Activated CD4-positive, alpha-beta T cell treated with anti-CD3 and anti-CD28 coated beads, Interleukin-2, amount 10 ng/mL, durations not matched to agents 24 days and 14 days (primary cell): ENCODE measurements at regions not wholly inside any gene's neighbourhood (a gene's known extent, or its start where the extent isn't known, plus 50 kb on each side); places are given as distances from the start of the nearest gene placed in this dataset.

Experiments used
- DNase-seq: peaks from one replicate; pipeline ENCODE4 v3.0.0; 2022
- H3K27ac Mint-ChIP-seq: one replicate; pipeline ENCODE4 v1.8.0; 2022; ENCODE audit warnings: mild to moderate bottlenecking, mixed read lengths
- H3K27me3 Mint-ChIP-seq: one replicate; pipeline ENCODE4 v1.8.0; 2022; ENCODE audit warnings: mixed read lengths
- H3K36me3 Mint-ChIP-seq: one replicate; pipeline ENCODE4 v1.8.0; 2022; ENCODE audit warnings: low read depth, mild to moderate bottlenecking, mixed read lengths
- H3K4me1 Mint-ChIP-seq: one replicate; pipeline ENCODE4 v1.8.0; 2021; ENCODE audit warnings: mixed read lengths
- H3K4me3 Mint-ChIP-seq: one replicate; pipeline ENCODE4 v1.8.0; 2022; ENCODE audit warnings: mild to moderate bottlenecking, moderate library complexity, mixed read lengths
- H3K9me3 Mint-ChIP-seq: one replicate; pipeline ENCODE4 v1.8.0; 2021; ENCODE audit warnings: mixed read lengths
- intact Hi-C: fragments of 100-400 bp; cut with micrococcal nuclease; formaldehyde crosslinking; loops from one replicate; pipeline ENCODE4 v1.15.1; 2023

DNA sequence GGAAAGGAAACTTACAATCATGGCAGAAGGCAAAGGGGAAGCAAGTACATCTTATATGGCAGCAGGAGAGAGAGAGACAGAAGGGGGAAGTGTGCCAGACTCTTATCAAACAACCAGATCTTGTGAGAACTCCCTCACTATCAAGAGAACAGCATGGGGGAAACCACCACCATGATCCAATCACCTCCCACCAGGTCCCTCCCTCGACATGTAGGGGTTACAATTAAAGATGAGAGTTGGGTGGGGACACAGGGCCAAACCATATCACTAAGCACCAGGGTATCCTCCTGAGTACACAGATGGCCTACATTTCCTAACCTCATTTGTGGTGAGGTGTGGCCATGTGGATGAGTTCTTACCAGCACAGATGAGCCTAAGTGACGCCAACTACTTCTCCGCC, 348.6 kb upstream of the ZFHX3 start:
- Mint-ChIP-seq H3K36me3 (no peaks in the 10 kb centered on the region), H3K9me3 (peaks cover 5% of the 10 kb centered on the region), H3K27ac (no peak overlapping the region), H3K4me1 (no peaks in the 10 kb centered on the region), H3K4me3 (no peak overlapping the region), H3K27me3 (no peaks in the 10 kb centered on the region)
- no peak for DNase-seq
- intact Hi-C loops: no loop called here

- H3K27ac Mint-ChIP-seq: no peak overlapping the region
- H3K4me3 Mint-ChIP-seq: no peak overlapping the region
- no peak for DNase-seq
- no peaks in the 10 kb centered on the region for H3K36me3 Mint-ChIP-seq
- intact Hi-C loops: no loop called here
- H3K4me1 Mint-ChIP-seq: no peaks in the 10 kb centered on the region
- no peaks in the 10 kb centered on the region for H3K9me3 Mint-ChIP-seq
- H3K27me3 Mint-ChIP-seq: no peaks in the 10 kb centered on the region
These were observed 343.0 kb upstream of the ZFHX3 start for GRCh38 chr16:73390936-73391335.

- no peak for DNase-seq
- Mint-ChIP-seq H3K27ac (no peak overlapping the region), H3K4me3 (no peak overlapping the region), H3K27me3 (no peaks in the 10 kb centered on the region), H3K4me1 (no peaks in the 10 kb centered on the region), H3K9me3 (no peaks in the 10 kb centered on the region), H3K36me3 (no peaks in the 10 kb centered on the region)
- intact Hi-C loops: no loop called here
These were observed 342.6 kb upstream of the ZFHX3 start for GRCh38 chr16:73390491-73390890.

DNA sequence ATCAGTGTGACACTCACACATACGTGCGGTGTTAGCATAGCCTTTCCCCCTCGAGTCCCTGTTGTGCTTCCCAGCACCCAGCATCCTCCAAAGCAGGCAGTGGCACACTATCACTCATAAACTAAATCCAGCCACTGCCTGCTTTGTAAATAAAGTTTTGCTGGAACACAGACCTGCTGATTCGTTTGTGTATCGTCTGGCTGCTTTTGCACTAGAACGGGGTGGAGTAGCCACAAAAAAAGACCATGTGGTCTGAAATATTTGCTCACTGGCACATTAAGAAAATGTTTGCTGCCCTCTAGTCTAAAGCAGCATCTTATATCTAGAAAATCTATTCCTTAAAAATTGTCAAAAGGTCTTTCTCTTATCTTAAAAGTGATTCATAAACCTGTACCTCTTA, 341.2 kb upstream of the ZFHX3 start:
- Mint-ChIP-seq H3K27ac (no peak overlapping the region), H3K4me3 (no peak overlapping the region), H3K27me3 (no peaks in the 10 kb centered on the region), H3K9me3 (no peaks in the 10 kb centered on the region), H3K36me3 (no peaks in the 10 kb centered on the region), H3K4me1 (no peaks in the 10 kb centered on the region)
- DNase-seq: no peak
- intact Hi-C loops: no loop called here

DNA sequence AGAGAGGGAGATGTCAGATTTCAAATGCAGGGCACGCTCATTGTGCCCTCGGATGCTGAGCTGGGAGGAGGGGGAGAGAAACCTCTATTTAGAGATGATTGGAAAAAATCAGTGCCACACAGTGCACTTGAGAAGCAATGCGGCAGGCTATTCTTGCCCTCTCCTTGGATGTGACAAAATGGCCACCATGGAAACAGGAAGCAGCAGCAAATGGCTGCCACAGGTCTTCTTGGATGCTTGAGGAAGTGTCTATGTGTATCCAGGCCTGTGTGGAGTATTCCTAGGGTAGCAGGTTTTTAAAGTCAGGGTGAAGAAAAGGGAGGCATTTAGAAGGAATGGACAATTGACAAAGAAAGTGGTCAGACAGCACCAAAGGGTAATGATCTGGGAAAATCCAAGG, 340.1 kb upstream of the ZFHX3 start:
- H3K4me1 Mint-ChIP-seq: no peaks in the 10 kb centered on the region
- H3K27me3 Mint-ChIP-seq: no peaks in the 10 kb centered on the region
- intact Hi-C loops: no loop called here
- no peak overlapping the region for H3K27ac Mint-ChIP-seq
- no peak for DNase-seq
- H3K9me3 Mint-ChIP-seq: no peaks in the 10 kb centered on the region
- no peak overlapping the region for H3K4me3 Mint-ChIP-seq
- no peaks in the 10 kb centered on the region for H3K36me3 Mint-ChIP-seq

DNA sequence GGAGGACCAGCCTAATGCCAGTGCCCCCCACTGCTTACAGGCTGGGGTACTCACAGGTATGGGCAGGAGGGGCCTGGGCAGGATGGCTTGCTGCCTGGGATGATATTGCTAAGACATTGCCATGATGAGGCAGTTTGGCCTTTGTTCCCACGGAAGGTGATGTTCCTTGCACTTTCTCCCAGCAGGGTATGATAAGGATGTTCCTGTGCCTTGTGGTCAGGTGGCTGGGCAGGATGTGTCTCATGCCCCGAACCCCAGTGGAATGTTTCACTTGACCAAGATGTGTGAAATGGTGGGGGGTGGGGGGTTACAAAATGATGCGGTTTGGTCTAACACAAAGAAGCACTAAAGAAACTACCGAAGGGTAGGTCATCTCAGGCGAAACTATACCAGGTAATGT, 337.8 kb upstream of the ZFHX3 start:
- H3K27me3 Mint-ChIP-seq: no peaks in the 10 kb centered on the region
- intact Hi-C loops: no loop called here
- no peak overlapping the region for H3K27ac Mint-ChIP-seq
- no peaks in the 10 kb centered on the region for H3K9me3 Mint-ChIP-seq
- no peaks in the 10 kb centered on the region for H3K4me1 Mint-ChIP-seq
- H3K4me3 Mint-ChIP-seq: no peak overlapping the region
- no peak for DNase-seq
- no peaks in the 10 kb centered on the region for H3K36me3 Mint-ChIP-seq

GRCh38 chr16:73384506-73385089, 336.7 kb upstream of the ZFHX3 start:
- no peaks in the 10 kb centered on the region for H3K9me3 Mint-ChIP-seq
- intact Hi-C loops: no loop called here
- no peaks in the 10 kb centered on the region for H3K36me3 Mint-ChIP-seq
- H3K27me3 Mint-ChIP-seq: no peaks in the 10 kb centered on the region
- H3K4me1 Mint-ChIP-seq: no peaks in the 10 kb centered on the region
- no peak for DNase-seq
- H3K27ac Mint-ChIP-seq: no peak overlapping the region
- no peak overlapping the region for H3K4me3 Mint-ChIP-seq

GRCh38 chr16:73383988-73384365, 336.0 kb upstream of the ZFHX3 start:
- Mint-ChIP-seq H3K36me3 (no peaks in the 10 kb centered on the region), H3K4me3 (no peak overlapping the region), H3K4me1 (no peaks in the 10 kb centered on the region), H3K27me3 (no peaks in the 10 kb centered on the region), H3K27ac (no peak overlapping the region), H3K9me3 (no peaks in the 10 kb centered on the region)
- intact Hi-C loops: no loop called here
- no peak for DNase-seq

- H3K4me1 Mint-ChIP-seq: no peaks in the 10 kb centered on the region
- no peak overlapping the region for H3K27ac Mint-ChIP-seq
- no peaks in the 10 kb centered on the region for H3K9me3 Mint-ChIP-seq
- intact Hi-C loops: no loop called here
- DNase-seq: no peak
- no peaks in the 10 kb centered on the region for H3K36me3 Mint-ChIP-seq
- H3K27me3 Mint-ChIP-seq: no peaks in the 10 kb centered on the region
- no peak overlapping the region for H3K4me3 Mint-ChIP-seq
These were observed 335.5 kb upstream of the ZFHX3 start for GRCh38 chr16:73383195-73383987.

- Mint-ChIP-seq H3K9me3 (no peaks in the 10 kb centered on the region), H3K27me3 (no peaks in the 10 kb centered on the region), H3K36me3 (no peaks in the 10 kb centered on the region), H3K4me3 (no peak overlapping the region), H3K27ac (no peak overlapping the region), H3K4me1 (no peaks in the 10 kb centered on the region)
- intact Hi-C loops: no loop called here
- DNase-seq: no peak
These were observed 330.5 kb upstream of the ZFHX3 start for GRCh38 chr16:73378471-73378870.

- no peak overlapping the region for H3K27ac Mint-ChIP-seq
- H3K4me3 Mint-ChIP-seq: no peak overlapping the region
- H3K9me3 Mint-ChIP-seq: no peaks in the 10 kb centered on the region
- H3K4me1 Mint-ChIP-seq: no peaks in the 10 kb centered on the region
- DNase-seq: no peak
- no peaks in the 10 kb centered on the region for H3K27me3 Mint-ChIP-seq
- intact Hi-C loops: no loop called here
- no peaks in the 10 kb centered on the region for H3K36me3 Mint-ChIP-seq
These were observed 323.8 kb upstream of the ZFHX3 start for GRCh38 chr16:73371584-73372319.

DNA sequence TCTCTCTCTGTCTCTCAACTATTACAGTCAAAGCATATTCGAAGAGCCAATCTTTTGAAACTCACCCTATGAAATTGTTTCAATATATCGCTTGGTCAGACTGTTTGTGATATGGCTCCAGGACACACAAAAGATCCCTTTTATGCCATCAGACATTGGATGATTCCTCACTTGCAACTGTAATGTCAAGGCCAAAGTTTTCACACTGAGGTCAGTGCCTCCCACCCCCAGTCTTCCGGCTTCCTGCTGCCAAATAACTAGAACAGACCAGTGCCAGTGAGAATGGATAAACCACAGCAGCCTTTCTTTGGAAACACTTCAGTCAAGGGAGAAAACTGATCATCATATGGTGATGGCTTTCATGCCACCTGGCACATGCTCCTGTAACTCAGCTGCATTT, 321.9 kb upstream of the ZFHX3 start:
- Mint-ChIP-seq H3K27me3 (no peaks in the 10 kb centered on the region), H3K9me3 (no peaks in the 10 kb centered on the region), H3K27ac (no peak overlapping the region), H3K36me3 (no peaks in the 10 kb centered on the region), H3K4me1 (no peaks in the 10 kb centered on the region), H3K4me3 (no peak overlapping the region)
- DNase-seq: no peak
- intact Hi-C loops: no loop called here

GRCh38 chr16:73368715-73369114, 320.8 kb upstream of the ZFHX3 start:
- intact Hi-C loops: no loop called here
- H3K9me3 Mint-ChIP-seq: no peaks in the 10 kb centered on the region
- no peaks in the 10 kb centered on the region for H3K36me3 Mint-ChIP-seq
- no peaks in the 10 kb centered on the region for H3K27me3 Mint-ChIP-seq
- H3K27ac Mint-ChIP-seq: no peak overlapping the region
- DNase-seq: no peak
- no peaks in the 10 kb centered on the region for H3K4me1 Mint-ChIP-seq
- no peak overlapping the region for H3K4me3 Mint-ChIP-seq

DNA sequence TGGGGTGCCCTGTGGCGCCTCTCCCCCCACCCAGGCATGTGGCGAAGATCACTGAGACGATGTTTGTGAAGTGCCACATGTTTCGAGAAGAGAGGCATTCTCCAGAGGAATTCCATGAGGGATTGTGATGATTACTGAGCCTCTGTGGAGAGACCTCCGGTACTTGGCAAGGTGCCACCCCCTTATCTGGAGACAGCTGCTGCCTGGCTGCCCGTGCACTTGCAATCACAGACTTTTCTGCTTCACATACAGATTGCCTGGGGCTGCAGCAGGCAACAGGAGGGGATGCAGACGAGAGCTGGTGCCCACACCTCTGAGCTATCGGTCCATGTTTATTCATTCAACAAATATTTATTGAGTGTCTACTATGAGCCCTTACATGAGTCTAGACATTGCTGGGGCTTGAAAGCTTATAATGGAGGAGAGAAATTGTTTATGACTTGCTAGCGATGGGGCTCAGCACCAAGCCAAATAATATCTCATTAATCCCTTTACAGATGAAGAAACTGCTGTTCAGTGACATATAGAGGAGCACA, 317.2 kb upstream of the ZFHX3 start:
- Mint-ChIP-seq H3K27ac (no peak overlapping the region), H3K9me3 (no peaks in the 10 kb centered on the region), H3K36me3 (no peaks in the 10 kb centered on the region), H3K4me1 (no peaks in the 10 kb centered on the region), H3K27me3 (no peaks in the 10 kb centered on the region), H3K4me3 (no peak overlapping the region)
- intact Hi-C loops: no loop called here
- DNase-seq: no peak
